ENCODE measurements at regions not wholly inside any gene's neighbourhood (a gene's known extent, or its start where the extent isn't known, plus 50 kb on each side); places are given as distances from the start of the nearest gene placed in this dataset.

GRCh38 chr2:19554520-19554919 is 196.1 kb upstream of the OSR1 start:
- no peaks in the 10 kb centered on the region for H3K9me3 ChIP-seq

DNA sequence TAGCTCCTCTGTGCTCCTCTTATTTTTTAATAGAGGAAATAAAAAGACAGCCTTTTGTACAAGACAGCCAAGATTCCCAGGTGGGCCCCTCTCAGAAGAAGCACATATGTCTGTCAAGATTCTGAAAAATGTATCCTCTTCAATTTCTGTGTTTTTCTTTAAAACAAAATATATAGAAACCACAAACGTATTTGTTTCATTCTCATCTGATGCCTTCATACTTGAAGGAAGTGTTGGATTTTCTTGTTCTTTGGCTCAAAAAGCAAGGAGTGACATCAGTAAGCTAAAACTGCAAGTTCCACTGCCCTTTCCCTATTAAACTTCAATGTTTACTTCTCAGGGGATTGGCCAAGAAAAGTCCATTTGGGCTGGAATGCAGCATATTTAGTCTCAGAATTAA is 193.8 kb upstream of the OSR1 start:
- H3K4me1 ChIP-seq = no peaks in the 10 kb centered on the region
- no peaks in the 10 kb centered on the region for H3K36me3 ChIP-seq
- TF ChIP-seq POLR2A (IDR thresholded peaks at IDR 0.05) = no peak
- no peaks in the 10 kb centered on the region for H3K27me3 ChIP-seq
- H3K9me3 ChIP-seq = no peaks in the 10 kb centered on the region
- 82 to 83% methylated on average over 1 of the region's 1 CpG for WGBS, 2 donors
- intact Hi-C loops (cut with DNase I) = no loop called here
- H3K27ac ChIP-seq = no peak overlapping the region
- H3K4me3 ChIP-seq (replicated peaks in 1 of 3) = no peak overlapping the region
- DNase-seq = no peak

More at GRCh38 chr2:19554520-19554919, 196.1 kb upstream of the OSR1 start:
- H3K4me1 ChIP-seq = no peaks in the 10 kb centered on the region
- H3K27me3 ChIP-seq = no peaks in the 10 kb centered on the region
- no peaks in the 10 kb centered on the region for H3K36me3 ChIP-seq
- intact Hi-C loops (cut with DNase I) = no loop called here
- no peak for TF ChIP-seq POLR2A (IDR thresholded peaks at IDR 0.05)
- TF ChIP-seq, protein P1, sequence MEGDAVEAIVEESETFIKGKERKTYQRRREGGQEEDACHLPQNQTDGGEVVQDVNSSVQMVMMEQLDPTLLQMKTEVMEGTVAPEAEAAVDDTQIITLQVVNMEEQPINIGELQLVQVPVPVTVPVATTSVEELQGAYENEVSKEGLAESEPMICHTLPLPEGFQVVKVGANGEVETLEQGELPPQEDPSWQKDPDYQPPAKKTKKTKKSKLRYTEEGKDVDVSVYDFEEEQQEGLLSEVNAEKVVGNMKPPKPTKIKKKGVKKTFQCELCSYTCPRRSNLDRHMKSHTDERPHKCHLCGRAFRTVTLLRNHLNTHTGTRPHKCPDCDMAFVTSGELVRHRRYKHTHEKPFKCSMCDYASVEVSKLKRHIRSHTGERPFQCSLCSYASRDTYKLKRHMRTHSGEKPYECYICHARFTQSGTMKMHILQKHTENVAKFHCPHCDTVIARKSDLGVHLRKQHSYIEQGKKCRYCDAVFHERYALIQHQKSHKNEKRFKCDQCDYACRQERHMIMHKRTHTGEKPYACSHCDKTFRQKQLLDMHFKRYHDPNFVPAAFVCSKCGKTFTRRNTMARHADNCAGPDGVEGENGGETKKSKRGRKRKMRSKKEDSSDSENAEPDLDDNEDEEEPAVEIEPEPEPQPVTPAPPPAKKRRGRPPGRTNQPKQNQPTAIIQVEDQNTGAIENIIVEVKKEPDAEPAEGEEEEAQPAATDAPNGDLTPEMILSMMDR (IDR thresholded peaks at IDR 0.05) = no peak
- H3K4me3 ChIP-seq (replicated peaks in 1 of 3) = no peak overlapping the region
- WGBS, 2 donors = 89 to 92% methylated on average over 1 of the region's 1 CpG
- DNase-seq = no peak
- H3K27ac ChIP-seq = no peak overlapping the region

- H3K27ac ChIP-seq = no peak overlapping the region
- WGBS, 2 donors = 79 to 80% methylated on average over 9 of the region's 9 CpGs
- no peak overlapping the region for H3K4me3 ChIP-seq (replicated peaks in 1 of 3)
- H3K27me3 ChIP-seq = no peaks in the 10 kb centered on the region
- TF ChIP-seq POLR2A (IDR thresholded peaks at IDR 0.05) = no peak
- TF ChIP-seq, protein P1 (IDR thresholded peaks at IDR 0.05) = no peak
- no peak for DNase-seq
- intact Hi-C loops (cut with DNase I) = no loop called here
- no peaks in the 10 kb centered on the region for H3K4me1 ChIP-seq
- H3K9me3 ChIP-seq = no peaks in the 10 kb centered on the region
- no peaks in the 10 kb centered on the region for H3K36me3 ChIP-seq
These were observed 192.3 kb upstream of the OSR1 start for GRCh38 chr2:19550750-19551149.

DNA sequence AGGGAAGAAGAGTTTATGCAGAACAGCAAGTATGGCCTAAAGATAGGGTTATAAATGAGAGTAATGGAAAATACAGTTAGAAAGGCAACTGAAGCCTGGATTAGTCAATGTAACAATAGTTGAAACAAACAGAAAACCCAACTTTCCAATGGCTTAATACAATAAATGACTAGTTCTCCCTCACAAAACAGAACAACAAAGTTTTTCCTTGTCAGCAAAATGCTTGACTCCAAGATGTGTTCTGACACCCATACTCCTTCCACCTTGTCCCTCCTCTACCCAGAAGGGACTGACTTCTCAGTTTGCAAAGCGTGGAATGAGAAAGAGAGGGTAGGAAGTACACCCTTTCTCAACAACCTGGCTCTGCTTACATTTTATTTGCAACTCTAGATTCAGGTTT is 191.4 kb upstream of the OSR1 start:
- no peak for DNase-seq
- TF ChIP-seq POLR2A (IDR thresholded peaks at IDR 0.05) = no peak
- TF ChIP-seq, protein P1 (IDR thresholded peaks at IDR 0.05) = no peak
- Histone ChIP-seq H3K27ac (no peak overlapping the region), H3K36me3 (no peaks in the 10 kb centered on the region), H3K4me3 (replicated peaks in 1 of 3) (no peak overlapping the region), H3K9me3 (no peaks in the 10 kb centered on the region), H3K27me3 (no peaks in the 10 kb centered on the region), H3K4me1 (no peaks in the 10 kb centered on the region)
- 77 to 86% methylated on average over 1 of the region's 1 CpG for WGBS, 2 donors
- intact Hi-C loops (cut with DNase I) = no loop called here

DNA sequence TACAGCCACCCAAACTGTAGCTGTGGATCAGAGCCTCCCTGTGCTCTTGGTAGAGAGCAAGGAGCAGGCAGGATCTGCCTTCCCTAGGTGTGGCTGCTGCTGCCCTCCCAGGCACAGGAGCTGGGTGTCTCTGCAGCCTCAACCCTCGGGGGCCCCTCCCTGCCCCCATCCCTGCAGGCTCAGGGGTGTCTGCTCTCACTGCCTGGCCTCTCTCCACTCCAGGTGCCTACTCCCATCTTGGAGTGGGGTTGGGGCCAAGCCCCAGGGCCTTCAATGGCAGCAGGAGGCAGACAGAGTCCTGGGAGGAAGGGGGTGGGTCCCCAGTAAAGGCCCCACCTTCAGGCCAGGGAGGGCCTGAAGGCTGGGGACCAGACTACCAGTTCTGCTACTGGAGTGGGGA is 189.7 kb upstream of the OSR1 start:
- Histone ChIP-seq H3K9me3 (no peaks in the 10 kb centered on the region), H3K4me3 (replicated peaks in 1 of 3) (no peak overlapping the region), H3K36me3 (no peaks in the 10 kb centered on the region), H3K27me3 (no peaks in the 10 kb centered on the region), H3K27ac (no peak overlapping the region), H3K4me1 (no peaks in the 10 kb centered on the region)
- no CpG with 5 or more reads among the region's 1 CpG for WGBS, 2 donors
- TF ChIP-seq, protein P1 (IDR thresholded peaks at IDR 0.05) = no peak
- TF ChIP-seq POLR2A (IDR thresholded peaks at IDR 0.05) = no peak
- intact Hi-C loops (cut with DNase I) = no loop called here
- no peak for DNase-seq

GRCh38 chr2:19547321-19547720 is 188.9 kb upstream of the OSR1 start:
- Histone ChIP-seq H3K4me1 (no peaks in the 10 kb centered on the region), H3K4me3 (replicated peaks in 1 of 3) (no peak overlapping the region), H3K27me3 (no peaks in the 10 kb centered on the region), H3K27ac (no peak overlapping the region), H3K36me3 (no peaks in the 10 kb centered on the region), H3K9me3 (no peaks in the 10 kb centered on the region)
- intact Hi-C loops (cut with DNase I) = no loop called here
- DNase-seq = no peak
- no peak for TF ChIP-seq POLR2A (IDR thresholded peaks at IDR 0.05)
- TF ChIP-seq, protein P1 (IDR thresholded peaks at IDR 0.05) = no peak
